Mesendoderm (in vitro differentiated cells): ENCODE measurements at regions not wholly inside any gene's neighbourhood (a gene's known extent, or its start where the extent isn't known, plus 50 kb on each side); places are given as distances from the start of the nearest gene placed in this dataset.
A peak's percentile ranks its signal among the peaks of the same experiment; 100 is the strongest.

Experiments used
- DNase-seq: peaks from one replicate; pipeline ENCODE4 v3.0.0; 2013
- H2AK5ac ChIP-seq: 2 replicates; pipeline ENCODE4 v1.6.1; 2013; ENCODE audit warnings: low read length, inconsistent platforms
- H2BK120ac ChIP-seq: 2 replicates; pipeline ENCODE4 v1.6.1; 2013; ENCODE audit warnings: low read depth, mild to moderate bottlenecking, low read length, moderate library complexity, mixed read lengths
- H2BK15ac ChIP-seq: replicated peaks from 2 replicates; pipeline ENCODE4 v1.6.1; 2013; ENCODE audit warnings: low read depth, mild to moderate bottlenecking, moderate library complexity
- H2BK5ac ChIP-seq: 2 replicates; pipeline ENCODE4 v1.6.1; 2013; ENCODE audit warnings: low read length, inconsistent platforms
- H3K18ac ChIP-seq: 2 replicates; pipeline ENCODE4 v1.6.1; 2013; ENCODE audit warnings: mild to moderate bottlenecking, low read length, mixed read lengths
- H3K23ac ChIP-seq: one replicate; pipeline ENCODE4 v1.6.1; 2013; ENCODE audit warnings: low read length
- H3K27ac ChIP-seq: 2 replicates; pipeline ENCODE4 v1.5.1; 2013; ENCODE audit warnings: low read depth, mild to moderate bottlenecking, inconsistent platforms, low read length, moderate library complexity
- H3K27me3 ChIP-seq: 2 replicates; pipeline ENCODE4 v1.6.1; 2013; ENCODE audit warnings: low read length, control low read depth, mild to moderate bottlenecking, inconsistent platforms; ENCODE audit not compliant: insufficient read depth, poor library complexity
- H3K36me3 ChIP-seq: 2 replicates; pipeline ENCODE4 v1.6.1; 2013; ENCODE audit warnings: low read length, inconsistent platforms; ENCODE audit not compliant: control insufficient read depth, insufficient read depth
- H3K4ac ChIP-seq: one replicate; pipeline ENCODE4 v1.6.1; 2013; ENCODE audit warnings: low read depth, mild to moderate bottlenecking, low read length, moderate library complexity
- H3K4me1 ChIP-seq: 2 replicates; pipeline ENCODE4 v1.6.1; 2013; ENCODE audit warnings: low read depth, low read length, inconsistent platforms; ENCODE audit not compliant: control insufficient read depth
- H3K4me2 ChIP-seq: 2 replicates; pipeline ENCODE4 v1.6.1; 2013; ENCODE audit warnings: low read length
- H3K4me3 ChIP-seq: 2 replicates; pipeline ENCODE4 v1.5.1; 2013; ENCODE audit warnings: mild to moderate bottlenecking, low read length
- H3K56ac ChIP-seq: one replicate; pipeline ENCODE4 v1.6.1; 2013; ENCODE audit warnings: low read length
- H3K79me1 ChIP-seq: 2 replicates; pipeline ENCODE4 v1.6.1; 2013; ENCODE audit warnings: low read length, inconsistent platforms
- H3K79me2 ChIP-seq: 2 replicates; pipeline ENCODE4 v1.6.1; 2013; ENCODE audit warnings: mild to moderate bottlenecking, low read length; ENCODE audit not compliant: control insufficient read depth, insufficient read depth
- H3K9ac ChIP-seq: 2 replicates; pipeline ENCODE4 v1.6.1; 2013; ENCODE audit warnings: low read length, inconsistent platforms
- H4K5ac ChIP-seq: one replicate; pipeline ENCODE4 v1.6.1; 2013; ENCODE audit warnings: low read length
- H4K8ac ChIP-seq: one replicate; pipeline ENCODE4 v1.6.1; 2013; ENCODE audit warnings: low read depth, mild to moderate bottlenecking, control low read depth, low read length, moderate library complexity
- WGBS: extraction: QIAGEN DNeasy Blood & Tissue Kit; methylation state at CpG from one replicate; pipeline ENCODE4 v1.1.7; 2013; ENCODE audit warnings: low lambda C conversion rate, missing lambda C conversion rate; ENCODE audit not compliant: insufficient coverage; ENCODE audit errors: extremely low coverage; 5-methylcytosine and 5-hydroxymethylcytosine counted together

DNA sequence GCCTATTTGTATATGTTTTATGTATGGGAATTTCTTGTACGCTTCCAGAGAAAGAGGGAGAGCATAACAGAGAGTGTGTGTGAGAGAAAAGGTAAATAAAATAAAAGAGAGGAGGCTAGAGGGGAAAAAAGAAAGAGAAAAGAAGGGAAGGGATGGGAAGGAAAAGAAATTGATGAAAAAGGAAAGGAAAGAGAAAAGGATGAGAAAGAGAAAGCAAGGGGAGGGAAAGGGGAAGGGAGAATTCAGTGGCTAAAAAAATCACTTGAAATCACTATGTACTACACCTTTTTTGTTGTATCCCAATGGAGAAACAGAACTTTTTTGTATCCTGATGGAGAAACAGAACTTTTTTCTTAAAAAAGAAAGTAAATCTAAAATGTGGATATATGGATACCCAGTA lies 165.5 kb upstream of the MBNL1 start:
- H3K79me2 ChIP-seq = no peaks in the 10 kb centered on the region
- no peak overlapping the region for H3K4me3 ChIP-seq
- H2BK15ac ChIP-seq = no peak overlapping the region
- no peak overlapping the region for H3K18ac ChIP-seq
- no peaks in the 10 kb centered on the region for H3K27me3 ChIP-seq
- 100% methylated on average over 1 of the region's 1 CpG for WGBS
- no peak overlapping the region for H3K4me2 ChIP-seq
- H3K79me1 ChIP-seq = no peaks in the 10 kb centered on the region
- H4K8ac ChIP-seq = no peak overlapping the region
- H3K4ac ChIP-seq = no peak overlapping the region
- peaks cover 2% of the 10 kb centered on the region for H3K4me1 ChIP-seq
- no peak overlapping the region for H2BK5ac ChIP-seq
- H2BK120ac ChIP-seq = no peak overlapping the region
- H3K36me3 ChIP-seq = no peaks in the 10 kb centered on the region
- no peak overlapping the region for H3K56ac ChIP-seq
- H2AK5ac ChIP-seq = no peak overlapping the region
- H3K9ac ChIP-seq = no peak overlapping the region
- H3K23ac ChIP-seq = no peak overlapping the region
- DNase-seq = no peak
- H3K27ac ChIP-seq = no peak overlapping the region
- H4K5ac ChIP-seq = no peak overlapping the region

GRCh38 chr3:152104847-152105415 lies 163.8 kb upstream of the MBNL1 start:
- H3K23ac ChIP-seq = no peak overlapping the region
- H4K5ac ChIP-seq = no peak overlapping the region
- no CpG with 5 or more reads among the region's 3 CpGs for WGBS
- H3K79me1 ChIP-seq = no peaks in the 10 kb centered on the region
- no peaks in the 10 kb centered on the region for H3K27me3 ChIP-seq
- H3K4me2 ChIP-seq = no peak overlapping the region
- no peak overlapping the region for H2BK120ac ChIP-seq
- H3K56ac ChIP-seq = no peak overlapping the region
- peaks cover 2% of the 10 kb centered on the region for H3K4me1 ChIP-seq
- no peak overlapping the region for H4K8ac ChIP-seq
- H3K4ac ChIP-seq = no peak overlapping the region
- H3K18ac ChIP-seq = no peak overlapping the region
- no peak overlapping the region for H2AK5ac ChIP-seq
- no peak for DNase-seq
- no peak overlapping the region for H2BK5ac ChIP-seq
- no peak overlapping the region for H3K9ac ChIP-seq
- no peak overlapping the region for H3K27ac ChIP-seq
- no peak overlapping the region for H3K4me3 ChIP-seq
- H3K79me2 ChIP-seq = no peaks in the 10 kb centered on the region
- no peaks in the 10 kb centered on the region for H3K36me3 ChIP-seq
- H2BK15ac ChIP-seq = no peak overlapping the region

GRCh38 chr3:152105446-152105845 lies 163.3 kb upstream of the MBNL1 start:
- no peaks in the 10 kb centered on the region for H3K79me2 ChIP-seq
- peak; percentile 72 for DNase-seq
- no peak overlapping the region for H2BK120ac ChIP-seq
- no peaks in the 10 kb centered on the region for H3K27me3 ChIP-seq
- no peak overlapping the region for H3K9ac ChIP-seq
- H3K4me2 ChIP-seq = no peak overlapping the region
- no peak overlapping the region for H4K8ac ChIP-seq
- no peak overlapping the region for H3K4me3 ChIP-seq
- H3K23ac ChIP-seq = no peak overlapping the region
- no peaks in the 10 kb centered on the region for H3K36me3 ChIP-seq
- H3K79me1 ChIP-seq = no peaks in the 10 kb centered on the region
- no CpG with 5 or more reads among the region's 5 CpGs for WGBS
- no peak overlapping the region for H4K5ac ChIP-seq
- no peak overlapping the region for H3K27ac ChIP-seq
- no peak overlapping the region for H2AK5ac ChIP-seq
- peaks cover 2% of the 10 kb centered on the region for H3K4me1 ChIP-seq
- H3K56ac ChIP-seq = no peak overlapping the region
- no peak overlapping the region for H2BK5ac ChIP-seq
- no peak overlapping the region for H3K4ac ChIP-seq
- H2BK15ac ChIP-seq = no peak overlapping the region
- no peak overlapping the region for H3K18ac ChIP-seq

GRCh38 chr3:152109038-152109437 lies 159.7 kb upstream of the MBNL1 start:
- H3K27ac ChIP-seq = no peak overlapping the region
- peak; percentile 77 for DNase-seq
- no peaks in the 10 kb centered on the region for H3K79me1 ChIP-seq
- no peak overlapping the region for H3K56ac ChIP-seq
- no peak overlapping the region for H2BK15ac ChIP-seq
- H3K27me3 ChIP-seq = no peaks in the 10 kb centered on the region
- H3K4me1 ChIP-seq = no peaks in the 10 kb centered on the region
- H3K18ac ChIP-seq = no peak overlapping the region
- H3K79me2 ChIP-seq = no peaks in the 10 kb centered on the region
- no peaks in the 10 kb centered on the region for H3K36me3 ChIP-seq
- no peak overlapping the region for H3K4me3 ChIP-seq
- no peak overlapping the region for H4K8ac ChIP-seq
- H2AK5ac ChIP-seq = no peak overlapping the region
- H3K9ac ChIP-seq = no peak overlapping the region
- H3K23ac ChIP-seq = no peak overlapping the region
- H4K5ac ChIP-seq = no peak overlapping the region
- no peak overlapping the region for H2BK5ac ChIP-seq
- no peak overlapping the region for H3K4ac ChIP-seq
- no peak overlapping the region for H2BK120ac ChIP-seq
- H3K4me2 ChIP-seq = no peak overlapping the region

DNA sequence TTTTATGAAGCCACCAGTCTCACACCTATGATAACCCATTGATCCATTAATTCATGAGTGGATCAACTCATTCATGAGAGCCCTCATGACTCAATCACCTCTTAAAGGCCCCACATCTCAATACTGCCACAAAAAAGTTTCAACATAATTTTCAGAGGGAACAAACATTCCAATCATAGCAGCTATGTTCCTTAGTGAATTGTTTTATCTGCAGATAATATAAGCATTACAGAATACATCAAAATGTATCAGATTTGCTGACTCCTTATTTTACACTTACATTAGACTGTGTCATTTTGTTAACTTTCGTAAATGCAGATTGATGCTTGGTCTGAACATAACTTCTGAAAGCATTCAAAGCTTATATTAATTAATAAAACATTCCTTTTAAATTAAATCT lies 155.3 kb upstream of the MBNL1 start:
- H2AK5ac ChIP-seq = no peak overlapping the region
- no peaks in the 10 kb centered on the region for H3K4me1 ChIP-seq
- H3K4me2 ChIP-seq = no peak overlapping the region
- H3K36me3 ChIP-seq = no peaks in the 10 kb centered on the region
- no peak overlapping the region for H4K5ac ChIP-seq
- no peak overlapping the region for H2BK5ac ChIP-seq
- H2BK120ac ChIP-seq = no peak overlapping the region
- no peak overlapping the region for H3K4ac ChIP-seq
- no peak overlapping the region for H3K23ac ChIP-seq
- no peaks in the 10 kb centered on the region for H3K27me3 ChIP-seq
- no peaks in the 10 kb centered on the region for H3K79me2 ChIP-seq
- no peaks in the 10 kb centered on the region for H3K79me1 ChIP-seq
- no peak overlapping the region for H3K9ac ChIP-seq
- no peak overlapping the region for H2BK15ac ChIP-seq
- no peak overlapping the region for H3K56ac ChIP-seq
- H4K8ac ChIP-seq = no peak overlapping the region
- H3K27ac ChIP-seq = no peak overlapping the region
- H3K18ac ChIP-seq = no peak overlapping the region
- no peak for DNase-seq
- no CpG with 5 or more reads among the region's 1 CpG for WGBS
- no peak overlapping the region for H3K4me3 ChIP-seq

DNA sequence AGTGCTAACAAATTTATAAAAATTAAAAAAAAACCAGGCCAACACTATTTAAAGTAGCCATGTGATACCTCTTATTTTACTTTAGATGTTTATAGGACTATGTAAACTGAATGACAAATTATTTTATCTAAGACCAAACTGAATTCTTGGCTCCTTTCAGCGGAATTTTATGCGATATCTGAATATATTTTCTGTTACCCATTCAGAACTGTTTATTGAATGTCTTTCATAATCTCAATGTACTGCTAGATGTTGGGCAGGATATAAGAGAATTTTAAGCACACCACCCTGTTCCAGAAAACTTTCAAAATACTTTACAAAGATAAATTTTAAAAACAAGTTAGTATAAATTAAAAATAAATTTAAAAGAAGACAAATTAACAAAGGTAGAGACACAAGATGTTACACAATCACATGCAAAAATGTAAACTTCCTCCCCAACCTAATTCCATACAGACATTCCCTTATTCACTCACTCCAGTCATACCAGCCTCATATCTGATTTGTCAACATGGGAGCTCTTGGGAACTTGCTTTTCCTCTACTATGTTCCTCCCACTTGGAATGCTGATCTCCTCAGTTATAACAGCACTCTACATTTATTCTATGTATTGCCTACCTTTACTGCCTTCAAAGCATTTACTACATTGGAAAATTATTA lies 154.6 kb upstream of the MBNL1 start:
- H3K79me1 ChIP-seq = no peaks in the 10 kb centered on the region
- no peak overlapping the region for H4K5ac ChIP-seq
- no peak overlapping the region for H3K9ac ChIP-seq
- no peak overlapping the region for H2BK15ac ChIP-seq
- H3K4me2 ChIP-seq = no peak overlapping the region
- H2BK120ac ChIP-seq = no peak overlapping the region
- no peak overlapping the region for H3K56ac ChIP-seq
- no peak overlapping the region for H3K18ac ChIP-seq
- H3K27me3 ChIP-seq = no peaks in the 10 kb centered on the region
- H3K36me3 ChIP-seq = no peaks in the 10 kb centered on the region
- no peak overlapping the region for H3K4me3 ChIP-seq
- H3K23ac ChIP-seq = no peak overlapping the region
- no peaks in the 10 kb centered on the region for H3K79me2 ChIP-seq
- no peak overlapping the region for H2BK5ac ChIP-seq
- H4K8ac ChIP-seq = no peak overlapping the region
- no CpG with 5 or more reads among the region's 2 CpGs for WGBS
- H2AK5ac ChIP-seq = no peak overlapping the region
- no peak overlapping the region for H3K27ac ChIP-seq
- no peak for DNase-seq
- no peaks in the 10 kb centered on the region for H3K4me1 ChIP-seq
- no peak overlapping the region for H3K4ac ChIP-seq
